Ovary (tissue), 7 donors: ENCODE measurements at regions not wholly inside any gene's neighbourhood (a gene's known extent, or its start where the extent isn't known, plus 50 kb on each side); places are given as distances from the start of the nearest gene placed in this dataset.

Experiments used
- DNase-seq, 5 donors: peaks; one replicate each; pipeline ENCODE4 v3.0.0-alpha.2; 2019 to 2020
- H3K27ac ChIP-seq, 2 donors: fragments of 200-600 bp; one replicate each; pipeline versions ENCODE4 v1.5.1 to v1.8.0; 2019 to 2022
- H3K27me3 ChIP-seq: fragments of 200-600 bp; one replicate; pipeline ENCODE4 v1.8.0; 2022
- H3K36me3 ChIP-seq: fragments of 200-600 bp; sonication (generic); one replicate; pipeline ENCODE4 v1.5.1; 2019
- H3K4me1 ChIP-seq: one replicate; pipeline ENCODE4 v1.8.1; 2013; ENCODE audit warnings: mild to moderate bottlenecking, moderate library complexity; ENCODE audit not compliant: insufficient read depth
- H3K4me3 ChIP-seq: fragments of 200-600 bp; sonication (generic); one replicate; pipeline ENCODE4 v1.5.1; 2017
- H3K9me3 ChIP-seq, 2 donors: fragments of 200-600 bp in 1 of 2; sonication (generic) in 1 of 2; one replicate each; pipeline versions ENCODE4 v1.5.1 to v1.8.1; 2013 to 2019; ENCODE audit warnings: mild to moderate bottlenecking in 1 of 2, moderate library complexity in 1 of 2
- EP300 ChIP-seq: sonication (generic); formaldehyde crosslinking; IDR thresholded peaks from one replicate; pipeline ENCODE4 v1.6.1; 2017; ENCODE audit warnings: antibody characterized with exemption
- POLR2A ChIP-seq: fragments of 450-650 bp; IDR thresholded peaks from one replicate; pipeline ENCODE4 v1.6.1; 2017; ENCODE audit warnings: antibody characterized with exemption, mild to moderate bottlenecking, moderate library complexity
- WGBS, 3 donors: extraction: QIAGEN DNeasy Blood & Tissue Kit in 1 of 3; methylation state at CpG; one replicate each; pipeline versions ENCODE4 v1.1.5 to v1.1.7; 2013 to 2017; 5-methylcytosine and 5-hydroxymethylcytosine counted together
- intact Hi-C, 4 donors: fragments of 100-400 bp; cut with DNase I; formaldehyde crosslinking; loops; one replicate each; pipeline versions ENCODE4 v1.11.0 to v1.15.1; 2022 to 2023
- TF ChIP-seq, protein P1 (sequence below), 3 donors: fragments of 450-650 bp in 2 of 3; fragments of 200-600 bp in 1 of 3; IDR thresholded peaks; one replicate each; pipeline versions ENCODE4 v1.5.1 to v1.8.0; 2016 to 2022; ENCODE audit warnings: antibody characterized with exemption in 3 of 3, mild to moderate bottlenecking in 1 of 3
- donor health status: DM: no; HTN: no; CAD: no; lungs with moderate emphysema.
- donor health status: DM: no; HTN: no; CAD: no.
- donor health status: Bipolar disorder and iron deficiency.
- donor health status: DM: no; HTN: no; CAD: no.
- donor health status: DM: yes; HTN: yes; CAD: no.

DNA sequence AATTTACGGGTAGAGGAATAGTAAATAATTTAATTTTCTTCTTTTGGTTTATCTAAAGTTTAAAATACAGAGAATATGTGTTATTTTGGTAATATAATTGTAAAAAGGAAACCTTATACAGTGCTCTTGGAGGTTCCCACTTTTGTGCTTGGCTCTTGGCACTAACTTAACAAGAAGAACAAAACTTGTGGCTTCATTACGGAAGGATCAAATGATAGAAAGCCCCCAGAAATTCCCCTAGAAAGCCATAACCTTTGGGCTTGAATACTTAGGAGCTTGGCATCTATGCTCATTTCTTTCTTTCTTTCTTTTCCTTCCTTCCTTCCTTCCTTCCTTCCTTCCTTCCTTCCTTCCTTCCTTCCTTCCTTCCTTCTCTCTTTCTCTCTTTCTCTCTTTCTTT, 197.5 kb downstream of the SOX2 start:
- Histone ChIP-seq H3K36me3 (no peaks in the 10 kb centered on the region), H3K9me3 (no peaks in the 10 kb centered on the region), H3K4me1 (no peaks in the 10 kb centered on the region), H3K27me3 (no peaks in the 10 kb centered on the region), H3K4me3 (no peak overlapping the region), H3K27ac (no peak overlapping the region)
- DNase-seq, result no peak
- TF ChIP-seq, protein P1, sequence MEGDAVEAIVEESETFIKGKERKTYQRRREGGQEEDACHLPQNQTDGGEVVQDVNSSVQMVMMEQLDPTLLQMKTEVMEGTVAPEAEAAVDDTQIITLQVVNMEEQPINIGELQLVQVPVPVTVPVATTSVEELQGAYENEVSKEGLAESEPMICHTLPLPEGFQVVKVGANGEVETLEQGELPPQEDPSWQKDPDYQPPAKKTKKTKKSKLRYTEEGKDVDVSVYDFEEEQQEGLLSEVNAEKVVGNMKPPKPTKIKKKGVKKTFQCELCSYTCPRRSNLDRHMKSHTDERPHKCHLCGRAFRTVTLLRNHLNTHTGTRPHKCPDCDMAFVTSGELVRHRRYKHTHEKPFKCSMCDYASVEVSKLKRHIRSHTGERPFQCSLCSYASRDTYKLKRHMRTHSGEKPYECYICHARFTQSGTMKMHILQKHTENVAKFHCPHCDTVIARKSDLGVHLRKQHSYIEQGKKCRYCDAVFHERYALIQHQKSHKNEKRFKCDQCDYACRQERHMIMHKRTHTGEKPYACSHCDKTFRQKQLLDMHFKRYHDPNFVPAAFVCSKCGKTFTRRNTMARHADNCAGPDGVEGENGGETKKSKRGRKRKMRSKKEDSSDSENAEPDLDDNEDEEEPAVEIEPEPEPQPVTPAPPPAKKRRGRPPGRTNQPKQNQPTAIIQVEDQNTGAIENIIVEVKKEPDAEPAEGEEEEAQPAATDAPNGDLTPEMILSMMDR (IDR thresholded peaks at IDR 0.05), result no peak
- TF ChIP-seq POLR2A (no peak), EP300 (no peak)
- intact Hi-C loops, result no loop called here
- WGBS, 3 donors, result 80 to 85% (median 81%) methylated on average over 2 of the region's 2 CpGs

DNA sequence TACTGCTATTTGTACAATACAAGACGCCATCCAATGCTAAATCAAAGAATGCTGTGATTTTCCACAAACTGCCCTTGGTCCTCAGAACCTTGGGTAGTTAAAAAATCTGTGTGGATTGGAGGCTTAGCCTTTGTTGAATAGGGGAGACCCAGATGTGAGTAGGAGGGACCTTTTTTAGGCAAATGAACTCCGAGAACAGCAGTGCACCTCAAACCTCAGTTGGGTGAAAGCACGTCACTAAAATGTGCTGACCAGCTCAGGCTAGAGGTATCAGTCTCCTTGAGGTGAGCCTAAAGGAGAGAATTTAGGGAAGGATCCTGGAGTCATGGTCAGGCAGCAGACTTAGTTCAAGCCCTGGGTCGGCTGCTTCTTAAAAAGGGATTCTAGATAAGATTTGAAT, 200.7 kb downstream of the SOX2 start:
- Histone ChIP-seq H3K9me3 (no peaks in the 10 kb centered on the region), H3K4me3 (no peak overlapping the region), H3K4me1 (no peaks in the 10 kb centered on the region), H3K36me3 (no peaks in the 10 kb centered on the region), H3K27ac (no peak overlapping the region), H3K27me3 (no peaks in the 10 kb centered on the region)
- 59 to 64% (median 63%) methylated on average over 4 of the region's 4 CpGs for WGBS, 3 donors
- DNase-seq, result no peak
- TF ChIP-seq, protein P1 (IDR thresholded peaks at IDR 0.05), result no peak
- no peak for TF ChIP-seq POLR2A
- no peak for TF ChIP-seq EP300
- intact Hi-C loops, result no loop called here

DNA sequence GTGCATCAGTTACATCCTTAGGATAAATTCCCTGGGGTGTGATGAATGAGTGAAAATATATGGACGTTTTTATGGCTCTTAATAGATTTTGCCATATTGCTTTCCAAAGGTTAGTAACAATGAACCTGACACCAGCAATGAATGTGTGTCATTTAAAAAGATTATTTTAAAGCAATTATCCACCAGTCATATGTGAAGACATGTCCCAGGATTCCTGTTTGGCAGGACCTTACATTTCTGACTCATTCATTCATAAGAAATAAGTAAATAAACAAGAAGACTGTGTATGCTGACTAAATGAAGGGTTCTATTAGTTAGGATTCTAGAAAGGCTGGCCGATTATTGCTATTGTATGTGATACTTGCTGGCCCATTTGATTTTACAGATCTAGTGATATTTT, 201.5 kb downstream of the SOX2 start:
- no peaks in the 10 kb centered on the region for H3K9me3 ChIP-seq
- TF ChIP-seq, protein P1 (IDR thresholded peaks at IDR 0.05), result no peak
- no peak for TF ChIP-seq EP300
- no peak for TF ChIP-seq POLR2A
- no peak for DNase-seq
- H3K27ac ChIP-seq, result no peak overlapping the region
- H3K27me3 ChIP-seq, result no peaks in the 10 kb centered on the region
- H3K4me1 ChIP-seq, result no peaks in the 10 kb centered on the region
- 61 to 69% (median 68%) methylated on average over 2 of the region's 2 CpGs for WGBS, 3 donors
- H3K4me3 ChIP-seq, result no peak overlapping the region
- H3K36me3 ChIP-seq, result no peaks in the 10 kb centered on the region
- intact Hi-C loops, result no loop called here

DNA sequence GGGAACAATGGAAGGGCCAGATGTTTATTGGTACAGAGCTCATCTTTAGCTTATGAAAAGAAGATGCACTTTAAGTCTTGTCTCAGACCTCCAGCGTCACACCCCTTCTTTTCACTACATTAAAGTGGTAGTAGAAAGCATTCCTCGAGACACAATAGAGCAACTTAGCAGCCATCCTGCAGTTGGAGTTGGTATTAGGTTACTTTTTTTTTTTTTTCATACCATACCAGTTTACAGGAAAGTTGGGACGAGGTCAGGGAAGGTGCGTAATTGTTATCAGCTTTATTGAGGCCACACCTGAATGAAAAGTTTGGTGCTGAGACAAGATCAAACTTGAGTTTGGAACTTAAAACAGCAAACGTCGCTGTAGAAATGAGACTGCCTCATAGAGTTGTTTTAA, 203.8 kb downstream of the SOX2 start:
- no peak for DNase-seq
- Histone ChIP-seq H3K4me3 (no peak overlapping the region), H3K36me3 (no peaks in the 10 kb centered on the region), H3K9me3 (no peaks in the 10 kb centered on the region), H3K27me3 (no peaks in the 10 kb centered on the region), H3K27ac (no peak overlapping the region), H3K4me1 (no peaks in the 10 kb centered on the region)
- WGBS, 3 donors, result 57 to 64% (median 60%) methylated on average over 6 of the region's 6 CpGs
- intact Hi-C loops, result no loop called here
- no peak for TF ChIP-seq POLR2A
- TF ChIP-seq, protein P1 (IDR thresholded peaks at IDR 0.05), result no peak
- no peak for TF ChIP-seq EP300

DNA sequence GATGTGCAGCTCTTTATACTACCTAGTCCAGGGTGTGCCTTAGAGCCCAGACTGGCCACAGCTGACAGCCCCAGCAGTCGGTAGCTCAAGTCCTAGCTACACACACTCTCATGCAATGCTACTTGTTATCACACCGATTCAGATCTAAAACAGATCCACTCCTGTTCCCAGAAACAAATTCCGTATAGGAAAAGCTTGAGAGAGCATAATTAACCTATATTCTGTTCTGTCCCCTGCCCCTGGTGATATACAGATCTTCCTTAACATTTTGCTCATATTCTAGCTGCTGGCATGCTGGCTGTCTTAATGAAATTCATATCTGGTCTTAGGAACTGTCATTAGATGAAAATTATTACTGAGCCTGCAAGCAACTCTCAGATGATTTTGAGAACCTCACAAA, 204.3 kb downstream of the SOX2 start:
- Histone ChIP-seq H3K9me3 (no peaks in the 10 kb centered on the region), H3K27me3 (no peaks in the 10 kb centered on the region), H3K4me1 (no peaks in the 10 kb centered on the region), H3K36me3 (no peaks in the 10 kb centered on the region), H3K4me3 (no peak overlapping the region), H3K27ac (no peak overlapping the region)
- no peak for DNase-seq
- 47 to 57% (median 50%) methylated on average over 3 of the region's 3 CpGs for WGBS, 3 donors
- intact Hi-C loops, result no loop called here
- TF ChIP-seq POLR2A, result no peak
- TF ChIP-seq, protein P1 (IDR thresholded peaks at IDR 0.05), result no peak
- no peak for TF ChIP-seq EP300
